T-helper 1 cell treated with Interleukin-12 subunit alpha and Interleukin-12 subunit beta and Interleukin-4 antibody, amounts not matched to agents 30 ng/mL and 1 ng/mL, for 36 hours (primary cell): ENCODE measurements at regions not wholly inside any gene's neighbourhood (a gene's known extent, or its start where the extent isn't known, plus 50 kb on each side); places are given as distances from the start of the nearest gene placed in this dataset.

ENCODE experiments used
- intact Hi-C: fragments of 100-400 bp; cut with micrococcal nuclease; formaldehyde crosslinking; loops from one replicate; pipeline ENCODE4 v1.15.1; 2024

GRCh38 chr10:57791546-57791945, 476.1 kb downstream of the IPMK start:
- intact Hi-C loops: no loop called here

- intact Hi-C loops: no loop called here
Measured at GRCh38 chr10:57790703-57791102, 477.0 kb downstream of the IPMK start.

- intact Hi-C loops: no loop called here
Measured at GRCh38 chr10:57788117-57788516, 479.6 kb downstream of the IPMK start.

- intact Hi-C loops: no loop called here
Measured at GRCh38 chr10:57786850-57787750, 480.6 kb downstream of the IPMK start.

GRCh38 chr10:57786331-57786730, 481.4 kb downstream of the IPMK start:
- intact Hi-C loops: no loop called here

GRCh38 chr10:57785546-57785945, 482.1 kb downstream of the IPMK start:
- intact Hi-C loops: no loop called here

- intact Hi-C loops: no loop called here
Measured at GRCh38 chr10:57785068-57785467, 482.6 kb downstream of the IPMK start.

GRCh38 chr10:57776688-57777432, 490.8 kb downstream of the IPMK start:
- intact Hi-C loops: no loop called here

- intact Hi-C loops: no loop called here
Measured at GRCh38 chr10:57775250-57775649, 492.4 kb downstream of the IPMK start.

GRCh38 chr10:57769298-57769697, 498.4 kb downstream of the IPMK start:
- intact Hi-C loops: no loop called here

- intact Hi-C loops: no loop called here
Measured at GRCh38 chr10:57759777-57760176, 507.9 kb downstream of the IPMK start.

- intact Hi-C loops: no loop called here
Measured at GRCh38 chr10:57754803-57755202, 512.9 kb downstream of the IPMK start.

- intact Hi-C loops: no loop called here
Measured at GRCh38 chr10:57743711-57744110, 524.0 kb downstream of the IPMK start.

- intact Hi-C loops: no loop called here
Measured at GRCh38 chr10:57741751-57742150, 525.9 kb downstream of the IPMK start.

GRCh38 chr10:57723305-57723704, 544.4 kb downstream of the IPMK start:
- intact Hi-C loops: no loop called here

- intact Hi-C loops: no loop called here
Measured at GRCh38 chr10:57716884-57717283, 550.8 kb downstream of the IPMK start.

- intact Hi-C loops: no loop called here
Measured at GRCh38 chr10:57715233-57715632, 552.5 kb downstream of the IPMK start.

- intact Hi-C loops: no loop called here
Measured at GRCh38 chr10:57707300-57707658, 560.4 kb downstream of the IPMK start.

- intact Hi-C loops: no loop called here
Measured at GRCh38 chr10:57706576-57707299, 561.0 kb downstream of the IPMK start.

GRCh38 chr10:57706016-57706415, 561.7 kb downstream of the IPMK start:
- intact Hi-C loops: no loop called here

GRCh38 chr10:57699944-57700343, 567.8 kb downstream of the IPMK start:
- intact Hi-C loops: no loop called here

- intact Hi-C loops: no loop called here
Measured at GRCh38 chr10:57696641-57697040, 571.1 kb downstream of the IPMK start.
